Suprapubic skin (tissue), 3 donors: ENCODE measurements at regions not wholly inside any gene's neighbourhood (a gene's known extent, or its start where the extent isn't known, plus 50 kb on each side); places are given as distances from the start of the nearest gene placed in this dataset.

ENCODE experiments used
- POLR2AphosphoS5 ChIP-seq, 3 donors: sonication (generic); formaldehyde crosslinking; IDR thresholded peaks; one replicate each; pipeline ENCODE4 v1.6.1; 2017; ENCODE audit warnings: antibody characterized with exemption in 3 of 3
- TF ChIP-seq, protein P1 (sequence below), 2 donors: fragments of 200-600 bp in 1 of 2; fragments of 450-650 bp in 1 of 2; sonication (generic) in 1 of 2; IDR thresholded peaks; one replicate each; pipeline ENCODE4 v1.5.1; 2016 to 2019; ENCODE audit warnings: antibody characterized with exemption in 2 of 2, mild to moderate bottlenecking in 1 of 2, moderate library complexity in 1 of 2

DNA sequence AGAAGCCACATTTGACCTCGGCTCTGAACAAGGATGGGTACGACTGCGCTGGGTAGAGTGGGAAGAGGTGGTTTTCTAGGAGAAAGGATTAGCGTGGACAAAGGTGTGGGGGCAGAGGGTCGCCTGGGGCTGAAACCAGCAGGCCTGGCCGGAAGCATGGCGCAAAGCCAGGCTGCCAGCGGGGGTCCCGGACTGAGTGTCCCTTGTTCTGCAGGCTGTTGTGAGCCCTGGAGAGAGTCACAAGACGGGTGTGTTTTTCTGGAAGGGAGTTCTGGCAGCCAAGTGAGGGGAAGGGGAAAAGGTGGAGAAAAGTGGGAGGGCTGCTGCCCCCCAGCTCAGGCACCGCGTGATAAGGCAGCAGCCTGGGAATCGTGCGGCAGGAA is 98.5 kb upstream of the MEF2A start:
- TF ChIP-seq, protein P1, sequence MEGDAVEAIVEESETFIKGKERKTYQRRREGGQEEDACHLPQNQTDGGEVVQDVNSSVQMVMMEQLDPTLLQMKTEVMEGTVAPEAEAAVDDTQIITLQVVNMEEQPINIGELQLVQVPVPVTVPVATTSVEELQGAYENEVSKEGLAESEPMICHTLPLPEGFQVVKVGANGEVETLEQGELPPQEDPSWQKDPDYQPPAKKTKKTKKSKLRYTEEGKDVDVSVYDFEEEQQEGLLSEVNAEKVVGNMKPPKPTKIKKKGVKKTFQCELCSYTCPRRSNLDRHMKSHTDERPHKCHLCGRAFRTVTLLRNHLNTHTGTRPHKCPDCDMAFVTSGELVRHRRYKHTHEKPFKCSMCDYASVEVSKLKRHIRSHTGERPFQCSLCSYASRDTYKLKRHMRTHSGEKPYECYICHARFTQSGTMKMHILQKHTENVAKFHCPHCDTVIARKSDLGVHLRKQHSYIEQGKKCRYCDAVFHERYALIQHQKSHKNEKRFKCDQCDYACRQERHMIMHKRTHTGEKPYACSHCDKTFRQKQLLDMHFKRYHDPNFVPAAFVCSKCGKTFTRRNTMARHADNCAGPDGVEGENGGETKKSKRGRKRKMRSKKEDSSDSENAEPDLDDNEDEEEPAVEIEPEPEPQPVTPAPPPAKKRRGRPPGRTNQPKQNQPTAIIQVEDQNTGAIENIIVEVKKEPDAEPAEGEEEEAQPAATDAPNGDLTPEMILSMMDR (IDR thresholded peaks at IDR 0.05), result no peak
- no peak for TF ChIP-seq POLR2AphosphoS5 (IDR thresholded peaks at IDR 0.05)
